Hematopoietic multipotent progenitor cell treated with erythropoietin and hydrocortisone succinate and interleukin-3 and kit ligand, for 8 days (in vitro differentiated cells): ENCODE measurements at regions not wholly inside any gene's neighbourhood (a gene's known extent, or its start where the extent isn't known, plus 50 kb on each side); places are given as distances from the start of the nearest gene placed in this dataset.

Experiments used
- DNase-seq: peaks from one replicate; pipeline ENCODE4 v3.0.0-alpha.2; 2015

DNA sequence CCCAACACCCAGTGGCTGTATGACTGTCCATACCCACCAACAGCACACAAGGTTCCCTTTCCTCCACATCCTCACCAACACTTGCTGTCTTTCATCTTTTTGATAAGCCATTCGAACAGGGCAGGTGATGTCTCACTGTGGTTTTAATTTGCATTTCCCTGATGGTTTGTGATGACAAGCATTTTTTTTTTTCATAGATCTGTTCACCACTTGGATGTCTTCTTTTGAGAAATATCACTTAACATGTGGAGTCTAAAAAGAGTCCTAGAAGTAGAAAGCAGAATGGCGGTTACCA, 198.1 kb upstream of the DIO3 start:
- DNase-seq = no peak

GRCh38 chr14:101363880-101364391, 197.4 kb upstream of the DIO3 start:
- DNase-seq = no peak

DNA sequence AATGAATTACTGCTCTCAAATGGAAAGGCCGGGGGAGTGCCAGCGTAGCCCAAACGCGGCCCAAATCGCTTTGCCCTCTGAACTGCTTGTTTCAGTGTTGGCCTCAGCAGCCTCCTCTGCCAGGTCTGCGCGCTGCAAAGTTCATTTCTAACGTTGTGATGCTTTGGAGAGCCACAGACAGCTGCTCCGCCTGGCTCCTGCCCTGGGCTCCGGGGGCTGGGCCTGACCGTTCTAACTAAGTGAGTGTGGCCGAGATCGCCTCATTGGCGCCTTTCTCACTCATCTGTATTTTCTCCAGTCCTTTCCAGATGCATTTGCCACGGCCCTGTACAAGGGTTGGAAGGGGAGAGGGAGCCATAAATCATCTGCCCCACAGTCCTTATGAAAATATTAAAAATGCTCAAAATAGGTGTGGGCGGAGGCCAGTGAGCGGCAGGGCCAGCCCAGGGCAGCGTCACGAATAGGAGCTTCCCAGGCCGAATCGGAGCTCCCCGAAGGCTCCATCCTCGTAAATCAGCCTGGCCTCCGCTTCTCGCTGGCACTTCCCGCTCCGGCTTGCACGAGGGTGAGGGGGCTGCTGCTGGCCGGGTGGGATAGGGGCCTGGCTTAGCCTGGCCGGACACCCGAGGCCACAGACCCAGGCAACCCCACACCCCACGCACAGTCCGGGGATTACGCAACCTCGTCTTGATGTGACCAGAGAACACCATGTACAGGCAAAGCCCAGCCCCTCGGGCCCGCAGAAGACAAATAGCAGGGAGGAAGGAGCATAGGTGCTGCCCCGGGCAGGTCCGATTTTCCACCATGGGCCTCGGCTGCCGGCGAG, 196.6 kb upstream of the DIO3 start:
- no peak for DNase-seq

- DNase-seq = no peak
These were observed 195.8 kb upstream of the DIO3 start for GRCh38 chr14:101365329-101366158.

- no peak for DNase-seq
These were observed 193.7 kb upstream of the DIO3 start for GRCh38 chr14:101367421-101368261.

DNA sequence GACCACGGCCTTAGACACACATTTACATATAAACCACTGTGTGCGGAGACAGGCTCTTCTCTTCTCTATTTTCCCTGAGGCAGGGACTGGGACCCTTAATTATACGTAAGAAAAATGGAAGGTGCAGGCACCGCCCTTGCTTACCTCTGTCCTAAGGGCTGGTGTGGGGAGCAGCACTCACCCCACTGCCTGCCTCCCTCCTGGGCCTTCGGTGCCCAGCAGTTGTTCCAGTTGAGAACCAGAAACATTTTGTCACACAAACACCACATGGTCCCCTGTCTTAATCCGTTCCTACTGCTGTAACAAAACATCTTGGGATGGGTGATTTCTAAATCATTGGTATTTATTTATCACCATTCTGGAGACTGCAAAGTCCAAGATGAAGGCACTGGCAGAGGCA, 192.7 kb upstream of the DIO3 start:
- DNase-seq = no peak

DNA sequence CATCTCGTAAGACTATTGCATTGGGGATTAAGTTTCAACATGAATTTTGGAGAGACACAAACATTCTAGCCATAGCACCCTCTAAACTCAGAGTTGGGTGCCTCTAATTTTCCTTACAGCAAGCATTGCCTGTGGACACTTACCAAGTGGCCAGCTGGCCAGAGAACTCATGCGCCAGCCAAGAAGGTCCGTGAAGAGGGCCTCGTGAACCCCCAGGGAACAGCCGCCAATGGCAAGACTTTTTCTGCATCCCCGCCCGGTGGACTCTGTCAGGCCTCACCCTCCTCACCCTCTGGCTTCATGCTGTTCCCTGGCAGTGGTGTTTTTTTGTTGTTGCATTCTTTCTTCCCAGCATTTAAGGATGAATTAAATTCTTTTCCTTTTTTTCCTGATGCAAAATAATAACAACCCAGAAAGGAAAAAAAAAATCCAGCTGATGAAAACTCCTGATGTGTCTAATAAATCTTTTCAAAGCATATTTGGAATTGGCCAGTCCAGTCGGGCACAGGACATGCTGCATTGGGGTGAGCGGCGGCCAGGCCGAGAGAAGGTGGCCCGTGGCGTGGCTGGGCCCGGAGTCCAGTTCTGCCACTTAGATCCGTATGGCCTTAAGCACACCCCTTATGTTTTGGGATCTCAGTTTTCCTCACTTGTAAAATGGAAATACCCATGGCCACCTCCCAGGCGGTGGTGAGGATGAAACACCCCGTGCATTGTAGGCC, 191.9 kb upstream of the DIO3 start:
- no peak for DNase-seq

- no peak for DNase-seq
These were observed 191.2 kb upstream of the DIO3 start for GRCh38 chr14:101369916-101370592.

DNA sequence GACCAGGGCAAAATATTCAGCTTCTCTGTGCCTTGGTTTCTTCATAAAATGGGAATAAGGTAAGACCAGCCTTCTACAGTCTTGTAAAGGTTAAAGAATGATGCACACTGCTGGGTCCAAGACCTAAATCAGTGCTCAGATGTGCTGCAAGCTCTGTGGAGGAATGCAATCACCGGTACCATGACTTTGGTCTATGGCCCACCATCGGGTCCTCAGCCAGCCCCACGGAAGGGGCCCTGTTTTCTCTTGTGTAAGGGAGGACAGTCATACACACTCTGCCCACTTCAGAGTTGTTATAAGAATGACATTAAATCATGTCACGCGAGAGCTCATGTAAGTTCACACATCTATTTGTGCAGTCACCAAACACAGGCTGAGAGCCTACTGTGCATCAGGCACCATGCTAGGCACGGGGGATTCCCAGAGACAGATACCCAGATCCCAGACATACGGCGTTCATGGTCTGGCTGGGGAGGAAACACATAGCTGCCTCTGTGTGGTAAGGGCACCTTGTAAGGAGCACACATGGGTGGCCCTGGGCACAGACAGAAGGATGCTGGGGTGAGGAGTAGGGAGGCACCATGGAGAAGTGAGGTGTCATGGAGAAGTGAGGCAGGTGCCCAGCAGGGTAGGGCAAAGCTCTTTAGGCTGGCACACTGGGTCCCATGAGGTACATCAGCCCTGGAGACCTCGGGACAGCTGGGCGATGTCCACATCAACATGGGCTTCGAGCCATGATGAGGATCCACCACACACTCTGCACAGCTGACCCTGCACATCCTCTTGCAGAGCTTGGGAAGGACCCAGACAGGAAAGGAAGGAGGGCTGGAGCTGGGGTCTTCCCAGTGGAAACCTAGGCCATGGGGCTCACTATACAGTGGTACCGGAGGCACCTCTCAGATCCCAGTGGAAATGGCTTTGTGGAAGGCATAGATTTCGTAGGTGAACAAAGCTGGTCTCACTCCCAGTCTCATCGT, 190.4 kb upstream of the DIO3 start:
- DNase-seq = no peak

DNA sequence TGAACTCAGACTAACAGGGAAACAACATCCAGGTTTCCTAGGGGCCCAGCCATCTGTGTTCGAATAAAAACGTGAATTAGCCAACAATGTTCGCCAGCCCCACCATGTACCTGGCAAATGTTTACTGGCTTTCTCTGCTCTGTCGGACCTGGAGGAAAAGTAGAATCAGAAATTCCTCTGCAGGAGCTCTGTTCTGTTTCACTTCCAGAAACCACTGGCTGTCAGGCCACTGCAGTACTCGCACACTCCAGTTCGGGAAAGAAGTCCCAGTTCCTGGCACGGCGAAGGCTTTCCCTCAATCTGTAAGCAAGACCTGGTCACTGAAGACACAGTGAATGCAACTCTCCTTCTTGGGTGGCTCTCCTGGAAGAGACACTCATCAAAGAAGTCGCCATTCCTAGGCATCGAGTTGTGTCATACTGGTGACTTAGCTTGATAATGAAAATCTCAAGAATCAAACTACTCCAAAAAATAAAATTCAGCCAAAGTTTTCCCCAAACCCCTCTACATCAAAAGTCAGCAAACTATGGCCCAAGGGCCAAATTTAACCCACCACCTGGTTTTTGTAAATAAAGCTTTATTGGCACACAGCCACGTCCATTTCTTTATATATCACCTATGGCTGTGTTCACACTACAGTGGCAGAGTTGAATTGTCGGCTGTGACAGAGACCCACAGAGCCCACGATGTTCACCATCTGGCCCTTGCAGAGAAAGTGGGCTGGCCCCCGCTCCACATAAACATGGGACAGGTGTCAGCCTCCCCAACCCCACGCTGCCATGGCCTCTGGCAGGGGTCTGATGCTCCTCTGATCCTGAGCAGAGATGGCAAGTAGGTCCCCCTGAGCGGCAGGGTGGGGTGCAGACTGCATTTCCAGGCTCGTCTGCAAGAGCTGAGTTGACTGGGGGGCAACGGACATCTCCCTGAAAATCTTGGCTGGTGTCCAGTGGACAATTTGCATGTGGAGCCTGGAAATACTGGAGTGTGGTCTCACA, 189.2 kb upstream of the DIO3 start:
- DNase-seq = no peak

DNA sequence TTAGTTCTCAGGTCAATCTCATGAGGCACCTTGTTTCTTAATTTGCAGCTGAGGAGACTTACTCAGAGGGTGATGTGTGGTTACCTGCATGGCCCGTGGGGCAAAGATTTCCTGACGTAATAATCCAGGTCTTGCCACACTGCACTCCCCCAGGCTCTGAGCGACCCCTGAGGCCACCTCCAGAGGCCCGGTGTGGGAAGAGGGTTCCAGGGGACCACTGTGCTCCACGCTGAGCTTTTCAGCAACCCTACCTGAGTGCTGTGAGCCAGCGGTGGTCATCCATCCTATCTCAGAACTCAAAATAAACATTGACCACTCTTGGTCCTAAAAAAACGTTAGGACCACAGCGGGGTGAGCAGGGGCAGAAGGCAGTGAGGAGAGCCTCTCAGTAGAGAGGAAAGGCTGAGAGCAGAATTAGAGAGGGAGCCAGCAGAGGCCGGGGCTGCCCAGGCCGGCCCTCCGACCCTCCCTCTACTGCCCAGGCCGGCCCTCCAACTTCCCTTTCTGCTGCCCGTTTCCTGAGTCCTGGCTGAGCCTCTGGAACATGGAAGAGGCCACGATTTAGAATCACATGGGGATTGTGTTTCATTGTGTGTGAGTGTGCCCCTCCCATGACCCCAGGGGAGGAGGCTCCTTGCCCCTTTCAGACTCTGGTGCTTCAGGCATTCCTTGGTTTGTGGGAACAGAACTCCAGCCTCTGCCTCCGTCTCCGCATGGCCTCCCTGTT, 188.2 kb upstream of the DIO3 start:
- DNase-seq = no peak

DNA sequence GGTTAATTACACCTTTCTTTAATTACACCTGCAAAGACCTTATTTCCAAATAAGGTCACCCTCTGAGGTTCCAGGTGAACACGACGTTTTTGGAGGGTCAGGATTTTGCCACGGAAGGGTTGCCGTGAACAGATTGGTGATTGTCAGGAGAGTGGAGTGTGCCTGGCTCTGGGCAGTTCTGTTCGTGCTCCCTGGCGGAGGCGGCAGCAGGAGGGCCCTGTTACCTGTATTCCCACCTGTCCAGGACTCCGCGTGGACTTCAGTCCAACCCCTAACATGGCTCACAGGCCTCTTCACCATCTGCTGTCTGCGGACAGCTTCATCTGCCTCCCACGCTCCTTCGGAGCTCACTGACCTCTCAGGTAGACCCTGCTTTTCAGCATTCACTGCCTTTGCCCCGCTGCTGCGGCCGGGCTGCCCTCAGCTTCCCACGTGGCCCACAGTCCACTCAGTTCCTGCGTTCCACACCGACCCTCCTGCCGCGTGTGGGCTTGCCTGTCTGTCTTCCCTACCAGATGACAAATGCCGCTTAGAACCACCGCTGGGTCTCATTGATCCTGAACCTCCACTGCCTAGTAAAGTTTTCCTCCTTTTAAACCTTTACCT, 187.5 kb upstream of the DIO3 start:
- DNase-seq = no peak

DNA sequence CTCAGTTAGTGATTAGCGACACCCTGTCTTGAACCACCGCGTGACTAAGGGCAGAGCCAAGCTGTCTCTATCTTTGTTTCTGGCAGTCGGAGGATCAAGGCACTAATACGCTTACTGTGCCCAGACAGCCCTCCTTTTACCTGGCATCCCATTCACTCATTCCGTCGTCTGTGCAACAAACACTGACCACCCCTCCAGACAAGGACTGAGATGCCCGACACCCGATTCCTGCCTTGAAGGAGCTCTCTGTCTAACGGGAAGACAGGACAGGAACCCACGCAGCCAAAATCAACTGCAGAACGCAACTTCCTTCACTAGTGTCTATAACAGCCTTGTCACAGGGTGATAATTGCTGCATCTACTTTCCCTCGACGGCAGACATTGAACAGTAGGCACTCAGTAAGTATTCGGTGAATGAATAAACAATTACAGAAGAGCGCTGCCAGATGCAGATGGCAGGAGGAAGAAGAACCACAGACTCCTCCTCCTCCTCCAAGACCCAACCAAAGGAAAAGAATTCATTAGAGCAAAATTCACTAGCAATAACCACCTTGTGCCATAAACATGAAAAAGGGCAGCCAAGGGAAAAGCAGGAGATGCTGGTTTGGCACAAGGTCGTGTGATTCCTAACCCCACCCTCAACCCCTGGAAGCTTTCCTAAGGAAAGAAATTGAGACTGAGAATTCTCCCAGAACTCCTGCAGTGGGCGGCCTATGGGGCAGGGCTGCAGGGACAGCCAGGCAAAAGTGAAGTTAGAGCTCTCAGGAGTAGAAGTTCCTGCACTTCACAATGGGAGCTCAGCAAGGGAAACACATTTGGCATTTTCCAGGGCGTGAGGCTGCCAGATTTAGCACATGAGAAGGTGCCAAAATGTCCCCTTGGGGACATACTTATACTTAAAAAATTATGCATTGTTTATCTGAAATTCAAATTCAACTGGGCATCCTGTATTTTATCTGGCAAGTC, 186.6 kb upstream of the DIO3 start:
- no peak for DNase-seq

DNA sequence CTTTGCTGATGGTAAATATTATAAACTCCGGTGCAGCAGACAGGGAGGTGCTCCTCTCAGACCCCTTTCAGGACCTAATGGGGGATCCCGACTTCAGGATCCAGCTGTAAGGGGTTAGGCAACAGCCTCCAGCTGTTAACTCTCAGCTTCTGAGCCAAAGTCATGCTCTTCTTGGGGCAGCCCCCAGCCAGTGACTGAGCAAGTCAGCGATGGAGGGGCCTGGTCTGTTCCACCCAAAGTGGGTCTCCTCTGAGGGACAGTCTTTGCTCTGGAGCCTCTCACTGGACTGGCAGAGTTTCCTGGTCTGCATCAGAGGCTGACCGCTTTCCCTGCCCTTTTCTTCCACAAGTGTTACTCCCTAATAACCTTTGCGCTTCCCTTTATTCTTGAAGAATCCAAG, 184.2 kb upstream of the DIO3 start:
- DNase-seq = no peak

GRCh38 chr14:101379842-101380241, 181.5 kb upstream of the DIO3 start:
- no peak for DNase-seq

- no peak for DNase-seq
These were observed 180.8 kb upstream of the DIO3 start for GRCh38 chr14:101380512-101380911.

DNA sequence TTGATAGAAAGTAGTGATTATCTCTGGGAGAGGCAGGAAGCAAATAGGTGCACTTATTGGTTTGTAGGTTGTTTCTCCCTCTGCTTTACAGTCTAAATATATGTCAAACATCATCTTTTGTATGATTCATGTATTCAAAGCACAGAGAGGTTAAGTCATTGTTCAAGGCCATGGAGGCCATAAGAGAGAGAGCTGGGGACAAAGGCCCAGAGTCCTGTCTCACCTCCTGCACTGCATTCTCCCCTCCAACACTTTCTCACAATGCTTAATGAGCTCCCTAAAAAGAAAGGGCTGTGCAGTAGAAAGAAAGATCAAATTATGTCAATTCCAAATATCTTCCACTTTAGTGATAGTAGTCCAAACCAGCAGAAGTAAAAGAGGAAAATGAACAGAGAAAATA, 180.4 kb upstream of the DIO3 start:
- DNase-seq = no peak
